Breast epithelium (tissue), 4 donors: ENCODE measurements at regions not wholly inside any gene's neighbourhood (a gene's known extent, or its start where the extent isn't known, plus 50 kb on each side); places are given as distances from the start of the nearest gene placed in this dataset.

Experiments
- DNase-seq, 2 donors: peaks; one replicate each; pipeline ENCODE4 v3.0.0-alpha.2; 2019; ENCODE audit warnings: low spot score in 2 of 2
- H3K27ac ChIP-seq, 2 donors: fragments of 200-600 bp; sonication (generic) in 1 of 2; one replicate each; pipeline ENCODE4 v1.5.1; 2016 to 2019; ENCODE audit warnings: mild to moderate bottlenecking in 1 of 2
- H3K27me3 ChIP-seq, 2 donors: fragments of 200-600 bp; sonication (generic) in 1 of 2; one replicate each; pipeline versions ENCODE4 v1.5.1 to v1.6.0; 2017 to 2019; ENCODE audit warnings: control low read depth in 1 of 2, mild to moderate bottlenecking in 1 of 2
- H3K36me3 ChIP-seq: fragments of 200-600 bp; one replicate; pipeline ENCODE4 v1.5.1; 2019
- H3K4me1 ChIP-seq, 2 donors: fragments of 200-600 bp; sonication (generic); one replicate each; pipeline ENCODE4 v1.5.1; 2016 to 2019; ENCODE audit warnings: control low read depth in 1 of 2
- H3K4me3 ChIP-seq, 3 donors: fragments of 200-600 bp; sonication (generic); 1 replicate in 2 of 3; 2 replicates in 1 of 3; pipeline ENCODE4 v1.5.1; 2016 to 2019; ENCODE audit warnings: mild to moderate bottlenecking in 3 of 3, moderate library complexity in 2 of 3
- H3K9me3 ChIP-seq, 2 donors: fragments of 200-600 bp; sonication (generic) in 1 of 2; one replicate each; pipeline ENCODE4 v1.5.1; 2016 to 2019; ENCODE audit warnings: control low read depth in 1 of 2
- CTCF ChIP-seq, 3 donors: fragments of 450-650 bp; IDR thresholded peaks; one replicate each; pipeline ENCODE4 v1.5.1; 2016 to 2017; ENCODE audit warnings: antibody characterized with exemption in 3 of 3, mild to moderate bottlenecking in 3 of 3, moderate library complexity in 3 of 3
- POLR2A ChIP-seq: fragments of 450-650 bp; IDR thresholded peaks from one replicate; pipeline ENCODE4 v1.6.1; 2016; ENCODE audit warnings: antibody characterized with exemption, mild to moderate bottlenecking, moderate library complexity
- POLR2AphosphoS5 ChIP-seq, 3 donors: sonication (generic); formaldehyde crosslinking; IDR thresholded peaks; one replicate each; pipeline ENCODE4 v1.6.1; 2017; ENCODE audit warnings: antibody characterized with exemption in 3 of 3
- intact Hi-C: fragments of 100-400 bp; cut with DNase I; formaldehyde crosslinking; loops from one replicate; pipeline ENCODE4 v1.15.1; 2023; ENCODE audit warnings: low total_unique reads

GRCh38 chr6:168385037-168385759 lies 55.8 kb upstream of the SMOC2 start:
- peaks cover 0 to 5% of the 10 kb centered on the region in 2 donors for H3K4me1 ChIP-seq
- intact Hi-C loops, result no loop called here
- TF ChIP-seq POLR2A, result no peak
- no peak for TF ChIP-seq CTCF (IDR thresholded peaks at IDR 0.05)
- TF ChIP-seq POLR2AphosphoS5 (IDR thresholded peaks at IDR 0.05), result no peak
- no peaks in the 10 kb centered on the region for H3K9me3 ChIP-seq
- peak; percentile 45 to 63 for DNase-seq
- peak overlapping the region in 2 of 3 donors; percentile 9 to 34 for H3K4me3 ChIP-seq
- H3K27ac ChIP-seq, result peak overlapping the region; percentile 60 to 68
- no peaks in the 10 kb centered on the region for H3K27me3 ChIP-seq
- H3K36me3 ChIP-seq, result no peaks in the 10 kb centered on the region

GRCh38 chr6:168385858-168386735 lies 54.9 kb upstream of the SMOC2 start:
- H3K4me3 ChIP-seq, result peak overlapping the region in 1 of 3 donors; percentile 34
- intact Hi-C loops, result no loop called here
- H3K4me1 ChIP-seq, result peaks cover 0 to 5% of the 10 kb centered on the region in 2 donors
- no peaks in the 10 kb centered on the region for H3K36me3 ChIP-seq
- DNase-seq, result no peak
- TF ChIP-seq CTCF (IDR thresholded peaks at IDR 0.05), result no peak
- TF ChIP-seq POLR2AphosphoS5 (IDR thresholded peaks at IDR 0.05), result no peak
- no peak for TF ChIP-seq POLR2A
- peak overlapping the region; percentile 60 to 68 for H3K27ac ChIP-seq
- no peaks in the 10 kb centered on the region for H3K27me3 ChIP-seq
- H3K9me3 ChIP-seq, result no peaks in the 10 kb centered on the region

- intact Hi-C loops, result no loop called here
Measured at GRCh38 chr6:168386973-168387372, 54.0 kb upstream of the SMOC2 start.

GRCh38 chr6:168387426-168387825 lies 53.6 kb upstream of the SMOC2 start:
- intact Hi-C loops, result no loop called here
- Histone ChIP-seq H3K36me3 (no peaks in the 10 kb centered on the region), H3K4me1 (peaks cover 0 to 5% of the 10 kb centered on the region in 2 donors), H3K27ac (no peak overlapping the region), H3K4me3 (no peak overlapping the region), H3K27me3 (no peaks in the 10 kb centered on the region), H3K9me3 (no peaks in the 10 kb centered on the region)
- no peak for TF ChIP-seq POLR2A
- no peak for TF ChIP-seq CTCF (IDR thresholded peaks at IDR 0.05)
- TF ChIP-seq POLR2AphosphoS5 (IDR thresholded peaks at IDR 0.05), result no peak
- no peak for DNase-seq

More at GRCh38 chr6:168386973-168387372, 54.0 kb upstream of the SMOC2 start:
- no peaks in the 10 kb centered on the region for H3K9me3 ChIP-seq
- no peak for TF ChIP-seq POLR2A
- TF ChIP-seq POLR2AphosphoS5 (IDR thresholded peaks at IDR 0.05), result no peak
- no peak for TF ChIP-seq CTCF (IDR thresholded peaks at IDR 0.05)
- no peaks in the 10 kb centered on the region for H3K27me3 ChIP-seq
- no peak for DNase-seq
- H3K27ac ChIP-seq, result no peak overlapping the region
- H3K36me3 ChIP-seq, result no peaks in the 10 kb centered on the region
- no peak overlapping the region for H3K4me3 ChIP-seq
- H3K4me1 ChIP-seq, result peaks cover 0 to 5% of the 10 kb centered on the region in 2 donors

GRCh38 chr6:168387911-168388310 lies 53.1 kb upstream of the SMOC2 start:
- intact Hi-C loops, result no loop called here
- H3K4me3 ChIP-seq, result no peak overlapping the region
- TF ChIP-seq POLR2A (no peak), CTCF (IDR thresholded peaks at IDR 0.05) (no peak)
- peak overlapping the region in 1 of 2 donors; percentile 76 for H3K27ac ChIP-seq
- no peaks in the 10 kb centered on the region for H3K27me3 ChIP-seq
- peaks cover 0 to 5% of the 10 kb centered on the region in 2 donors for H3K4me1 ChIP-seq
- H3K36me3 ChIP-seq, result no peaks in the 10 kb centered on the region
- H3K9me3 ChIP-seq, result no peaks in the 10 kb centered on the region
- DNase-seq, result no peak
